Spleen (tissue), 11 donors: ENCODE measurements at regions not wholly inside any gene's neighbourhood (a gene's known extent, or its start where the extent isn't known, plus 50 kb on each side); places are given as distances from the start of the nearest gene placed in this dataset.

Experiments used
- DNase-seq: peaks from one replicate; pipeline ENCODE4 v3.0.0-alpha.2; 2020
- H3K27ac ChIP-seq, 8 donors: fragments of 200-600 bp; sonication (generic) in 7 of 8; 1 replicate in 4 of 8; 2 replicates in 4 of 8; pipeline versions ENCODE4 v1.5.0 to v1.8.0; 2016 to 2021; ENCODE audit warnings: inconsistent platforms in 4 of 8, mild to moderate bottlenecking in 4 of 8, moderate library complexity in 1 of 8
- H3K27me3 ChIP-seq, 7 donors: fragments of 200-600 bp; sonication (generic) in 6 of 7; replicated peaks in 1 of 7; 1 replicate in 4 of 7; 2 replicates in 3 of 7; pipeline versions ENCODE4 v1.5.0 to v1.8.0; 2016 to 2021; ENCODE audit warnings: inconsistent platforms in 3 of 7, mild to moderate bottlenecking in 1 of 7
- H3K36me3 ChIP-seq, 6 donors: fragments of 200-600 bp; sonication (generic) in 5 of 6; 1 replicate in 4 of 6; 2 replicates in 2 of 6; pipeline versions ENCODE4 v1.5.0 to v1.8.0; 2016 to 2021; ENCODE audit warnings: inconsistent platforms in 2 of 6
- H3K4me1 ChIP-seq, 6 donors: fragments of 200-600 bp; sonication (generic) in 5 of 6; 1 replicate in 3 of 6; 2 replicates in 3 of 6; pipeline versions ENCODE4 v1.5.0 to v1.8.0; 2016 to 2021; ENCODE audit warnings: inconsistent platforms in 3 of 6
- H3K4me3 ChIP-seq, 8 donors: fragments of 200-600 bp; sonication (generic) in 7 of 8; 1 replicate in 4 of 8; 2 replicates in 4 of 8; pipeline versions ENCODE4 v1.5.0 to v1.8.0; 2016 to 2021; ENCODE audit warnings: inconsistent platforms in 4 of 8, mild to moderate bottlenecking in 4 of 8, moderate library complexity in 2 of 8
- H3K9me3 ChIP-seq, 8 donors: fragments of 200-600 bp; sonication (generic) in 7 of 8; 1 replicate in 4 of 8; 2 replicates in 4 of 8; pipeline versions ENCODE4 v1.5.0 to v1.8.0; 2016 to 2021; ENCODE audit warnings: inconsistent platforms in 4 of 8
- POLR2A ChIP-seq, 3 donors: fragments of 450-650 bp; IDR thresholded peaks; one replicate each; pipeline ENCODE4 v1.5.1; 2017; ENCODE audit warnings: antibody characterized with exemption in 3 of 3, mild to moderate bottlenecking in 1 of 3
- POLR2AphosphoS5 ChIP-seq, 3 donors: sonication (generic); formaldehyde crosslinking; IDR thresholded peaks; one replicate each; pipeline ENCODE4 v1.5.1; 2017; ENCODE audit warnings: antibody characterized with exemption in 3 of 3
- WGBS, 5 donors: extraction: QIAGEN DNeasy Blood & Tissue Kit in 3 of 5; methylation state at CpG; one replicate each; pipeline versions ENCODE4 v1.1.5 to v1.1.7; 2013 to 2018; 5-methylcytosine and 5-hydroxymethylcytosine counted together
- intact Hi-C: fragments of 100-400 bp; cut with DNase I; formaldehyde crosslinking; loops from one replicate; pipeline ENCODE4 v1.15.0; 2023; ENCODE audit warnings: low total_unique reads
- TF ChIP-seq, protein P1 (sequence below), 11 experiments: fragments of 200-600 bp in 7 of 11; fragments of 450-650 bp in 4 of 11; sonication (generic) in 4 of 11; IDR thresholded peaks in 8 of 11; conservative IDR thresholded peaks in 3 of 11; 1 replicate in 7 of 11; 2 replicates in 4 of 11; pipeline versions ENCODE4 v1.4.0 to v1.8.0; 2016 to 2021; ENCODE audit warnings: antibody characterized with exemption in 11 of 11, inconsistent platforms in 4 of 11, mild to moderate bottlenecking in 1 of 11
- donor health status: healthy with polysubstance abuse.
- donor health status: DM: no; HTN: no; CAD: no; lungs with moderate emphysema.
- donor health status: DM: no; HTN: no; CAD: no.
- donor health status: Bipolar disorder and iron deficiency.
- donor health status: healthy.
- donor health status: DM: no; HTN: no; CAD: no.
- donor health status: DM: yes; HTN: yes; CAD: no.

DNA sequence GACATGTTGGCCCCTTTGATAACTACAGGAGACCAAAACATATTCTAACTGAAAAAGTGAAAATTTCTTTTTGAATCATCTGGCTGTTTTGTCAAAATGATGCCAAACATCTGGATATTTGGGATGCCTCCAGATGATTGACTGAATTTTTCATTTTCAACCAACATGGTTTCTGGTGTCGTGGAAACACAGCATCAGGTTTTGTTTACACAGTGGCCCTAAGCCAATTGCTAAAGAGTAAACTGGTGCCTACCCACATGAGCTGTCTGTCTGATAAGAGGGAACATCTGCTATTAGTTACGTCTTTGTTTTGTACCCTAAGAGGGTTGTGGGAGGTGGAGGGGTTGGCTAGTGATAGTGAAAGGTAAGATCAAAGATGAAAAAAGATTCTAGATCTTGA, 204.8 kb downstream of the KCNK2 start:
- intact Hi-C loops = no loop called here
- WGBS, 5 donors = 68 to 87% (median 73%) methylated on average over 2 of the region's 2 CpGs
- Histone ChIP-seq H3K27ac (no peak overlapping the region), H3K4me3 (no peak overlapping the region), H3K4me1 (no peaks in the 10 kb centered on the region), H3K27me3 (no peaks in the 10 kb centered on the region), H3K9me3 (no peaks in the 10 kb centered on the region), H3K36me3 (no peaks in the 10 kb centered on the region)
- no peak for TF ChIP-seq POLR2A (IDR thresholded peaks at IDR 0.05)
- TF ChIP-seq, protein P1, sequence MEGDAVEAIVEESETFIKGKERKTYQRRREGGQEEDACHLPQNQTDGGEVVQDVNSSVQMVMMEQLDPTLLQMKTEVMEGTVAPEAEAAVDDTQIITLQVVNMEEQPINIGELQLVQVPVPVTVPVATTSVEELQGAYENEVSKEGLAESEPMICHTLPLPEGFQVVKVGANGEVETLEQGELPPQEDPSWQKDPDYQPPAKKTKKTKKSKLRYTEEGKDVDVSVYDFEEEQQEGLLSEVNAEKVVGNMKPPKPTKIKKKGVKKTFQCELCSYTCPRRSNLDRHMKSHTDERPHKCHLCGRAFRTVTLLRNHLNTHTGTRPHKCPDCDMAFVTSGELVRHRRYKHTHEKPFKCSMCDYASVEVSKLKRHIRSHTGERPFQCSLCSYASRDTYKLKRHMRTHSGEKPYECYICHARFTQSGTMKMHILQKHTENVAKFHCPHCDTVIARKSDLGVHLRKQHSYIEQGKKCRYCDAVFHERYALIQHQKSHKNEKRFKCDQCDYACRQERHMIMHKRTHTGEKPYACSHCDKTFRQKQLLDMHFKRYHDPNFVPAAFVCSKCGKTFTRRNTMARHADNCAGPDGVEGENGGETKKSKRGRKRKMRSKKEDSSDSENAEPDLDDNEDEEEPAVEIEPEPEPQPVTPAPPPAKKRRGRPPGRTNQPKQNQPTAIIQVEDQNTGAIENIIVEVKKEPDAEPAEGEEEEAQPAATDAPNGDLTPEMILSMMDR (IDR thresholded peaks at IDR 0.05 in 8 of 11, conservative IDR thresholded peaks at IDR 0.05 in 3 of 11) = no peak
- no peak for DNase-seq

DNA sequence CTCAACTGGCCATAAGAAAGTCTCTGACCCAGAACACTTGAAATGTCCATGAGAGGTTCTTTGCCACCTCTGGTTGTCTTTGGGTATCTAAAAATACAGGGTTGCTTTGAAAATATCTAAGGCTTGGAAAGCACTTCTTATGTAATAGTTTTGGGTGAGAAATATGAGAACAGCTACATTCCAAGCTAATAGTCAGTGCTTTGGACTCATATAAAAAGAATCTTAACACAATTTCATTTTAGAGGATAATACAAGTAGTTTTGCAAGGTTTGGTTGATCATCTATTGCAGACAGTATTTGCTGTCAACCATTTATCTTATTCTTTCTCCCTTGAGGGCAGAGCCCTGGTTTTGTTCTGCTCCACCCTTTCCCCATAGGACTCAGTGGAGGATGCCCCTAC, 207.5 kb downstream of the KCNK2 start:
- Histone ChIP-seq H3K27ac (no peak overlapping the region), H3K36me3 (no peaks in the 10 kb centered on the region), H3K27me3 (no peaks in the 10 kb centered on the region), H3K9me3 (peaks cover 0 to 21% (median 16%) of the 10 kb centered on the region in 8 donors), H3K4me1 (no peaks in the 10 kb centered on the region), H3K4me3 (no peak overlapping the region)
- DNase-seq = no peak
- intact Hi-C loops = no loop called here
- TF ChIP-seq POLR2A (IDR thresholded peaks at IDR 0.05) (no peak), POLR2AphosphoS5 (IDR thresholded peaks at IDR 0.05) (no peak)
- TF ChIP-seq, protein P1 (IDR thresholded peaks at IDR 0.05 in 8 of 11, conservative IDR thresholded peaks at IDR 0.05 in 3 of 11) = no peak

DNA sequence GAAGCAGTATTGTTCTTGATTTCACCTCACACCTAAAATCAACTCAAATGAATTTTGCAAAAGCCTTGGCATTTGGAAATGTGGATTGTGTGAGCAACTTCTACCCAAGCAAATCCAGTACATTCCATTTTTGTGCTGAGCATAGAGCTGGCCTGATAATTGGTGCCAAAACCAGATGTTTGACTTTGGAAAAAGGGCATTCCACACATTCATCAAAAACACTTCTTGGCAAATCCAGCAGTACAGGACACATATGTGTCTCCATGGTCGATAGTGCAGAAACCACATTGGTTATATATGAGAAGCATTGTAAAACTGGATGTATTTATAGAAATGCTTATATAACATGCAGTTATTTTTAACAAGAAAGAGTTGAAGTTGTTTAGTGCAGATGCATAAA, 210.4 kb downstream of the KCNK2 start:
- TF ChIP-seq POLR2A (IDR thresholded peaks at IDR 0.05) (no peak), POLR2AphosphoS5 (IDR thresholded peaks at IDR 0.05) (no peak)
- TF ChIP-seq, protein P1 (IDR thresholded peaks at IDR 0.05 in 8 of 11, conservative IDR thresholded peaks at IDR 0.05 in 3 of 11) = no peak
- intact Hi-C loops = no loop called here
- H3K4me1 ChIP-seq = no peaks in the 10 kb centered on the region
- H3K9me3 ChIP-seq = peaks cover 0 to 37% (median 28%) of the 10 kb centered on the region in 8 donors
- DNase-seq = no peak
- H3K27ac ChIP-seq = no peak overlapping the region
- no peak overlapping the region for H3K4me3 ChIP-seq
- no peaks in the 10 kb centered on the region for H3K36me3 ChIP-seq
- WGBS, 5 donors = 64 to 78% (median 66%) methylated on average over 1 of the region's 1 CpG
- no peaks in the 10 kb centered on the region for H3K27me3 ChIP-seq

DNA sequence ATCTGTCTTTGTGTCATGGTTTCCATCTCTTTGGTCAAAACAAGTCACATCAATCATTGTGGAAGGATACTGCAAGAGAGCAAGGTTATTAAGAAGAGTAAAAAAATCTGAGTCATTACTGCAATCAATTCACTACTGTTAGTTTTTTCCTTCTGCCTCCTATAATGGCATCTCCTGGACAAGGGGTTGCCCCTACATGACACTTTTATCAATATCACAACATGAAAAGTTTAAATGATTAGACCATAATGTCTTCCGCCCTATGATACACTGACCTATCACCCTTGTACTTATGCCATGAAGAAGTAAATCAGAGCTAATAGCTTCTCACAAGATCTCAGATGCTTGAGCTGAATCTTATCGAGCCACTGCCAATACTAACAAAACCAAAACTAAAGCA, 223.9 kb downstream of the KCNK2 start:
- no peaks in the 10 kb centered on the region for H3K36me3 ChIP-seq
- H3K27ac ChIP-seq = no peak overlapping the region
- no peaks in the 10 kb centered on the region for H3K27me3 ChIP-seq
- no peak overlapping the region for H3K4me3 ChIP-seq
- WGBS, 5 donors = 74 to 86% (median 81%) methylated on average over 2 of the region's 2 CpGs
- intact Hi-C loops = no loop called here
- H3K9me3 ChIP-seq = peaks cover 0 to 11% (median 0%) of the 10 kb centered on the region in 8 donors
- DNase-seq = no peak
- H3K4me1 ChIP-seq = no peaks in the 10 kb centered on the region
- TF ChIP-seq POLR2A (IDR thresholded peaks at IDR 0.05) (no peak), POLR2AphosphoS5 (IDR thresholded peaks at IDR 0.05) (no peak)
- TF ChIP-seq, protein P1 (IDR thresholded peaks at IDR 0.05 in 8 of 11, conservative IDR thresholded peaks at IDR 0.05 in 3 of 11) = no peak
